Stimulated activated memory B cell treated with anti-CD40 and anti-IgM and Interleukin-4, amounts not matched to agents 10 μg/mL and 1 μg/mL and 100 μg/mL, for 72 hours (primary cell): ENCODE measurements at regions not wholly inside any gene's neighbourhood (a gene's known extent, or its start where the extent isn't known, plus 50 kb on each side); places are given as distances from the start of the nearest gene placed in this dataset.

ENCODE experiments used
- ATAC-seq: fragments of 150-1000 bp; cut with Tn5 transposase; 2 replicates; pipeline ENCODE4 v1.10.0; 2021
- H3K27ac Mint-ChIP-seq: one replicate; pipeline ENCODE4 v1.8.0; 2022; ENCODE audit warnings: mild to moderate bottlenecking, mixed read lengths
- H3K27me3 Mint-ChIP-seq: one replicate; pipeline ENCODE4 v1.8.0; 2022; ENCODE audit warnings: mixed read lengths
- H3K36me3 Mint-ChIP-seq: one replicate; pipeline ENCODE4 v1.8.0; 2022; ENCODE audit warnings: mixed read lengths
- H3K4me1 Mint-ChIP-seq: one replicate; pipeline ENCODE4 v1.8.0; 2022; ENCODE audit warnings: mixed read lengths
- H3K4me3 Mint-ChIP-seq: one replicate; pipeline ENCODE4 v1.8.0; 2022; ENCODE audit warnings: mild to moderate bottlenecking, moderate library complexity, mixed read lengths
- H3K9me3 Mint-ChIP-seq: one replicate; pipeline ENCODE4 v1.8.0; 2022; ENCODE audit warnings: mixed read lengths

- Mint-ChIP-seq H3K4me1 (no peaks in the 10 kb centered on the region), H3K27me3 (no peaks in the 10 kb centered on the region), H3K4me3 (no peak overlapping the region), H3K36me3 (no peaks in the 10 kb centered on the region), H3K27ac (no peak overlapping the region), H3K9me3 (peaks cover 2% of the 10 kb centered on the region)
- no peak for ATAC-seq
Observed at GRCh38 chr3:176522436-176522835, 674.8 kb downstream of the TBL1XR1 start.

DNA sequence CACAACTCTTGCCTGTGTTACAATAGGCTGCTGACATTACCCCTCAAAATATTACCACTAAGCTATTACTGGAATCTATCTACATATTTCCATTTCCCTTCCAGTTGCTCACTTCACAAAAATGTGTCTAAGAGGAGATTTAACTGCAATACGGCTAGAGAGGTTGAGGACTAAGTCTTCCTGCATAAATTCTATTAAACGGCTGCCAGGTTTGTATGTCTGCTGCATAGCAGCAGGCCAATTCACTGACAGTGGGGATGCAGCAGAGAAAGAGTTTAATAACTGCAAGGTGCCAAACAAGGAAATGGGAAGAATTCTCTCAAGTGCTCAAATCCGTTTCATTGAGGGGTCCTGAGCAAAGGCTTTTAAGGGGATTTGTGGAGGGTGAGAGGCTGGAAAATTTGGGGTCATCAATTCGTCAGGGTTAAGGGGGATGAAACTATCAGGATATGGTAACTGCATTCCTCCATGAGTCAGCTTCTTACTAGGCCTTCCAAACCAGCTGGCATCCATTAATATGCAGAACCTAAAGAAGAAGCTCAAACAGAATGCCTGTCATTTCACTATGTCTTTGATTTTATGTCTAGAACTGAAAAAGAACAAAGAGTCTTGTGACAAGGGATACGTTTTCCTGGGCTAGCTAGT, 675.6 kb downstream of the TBL1XR1 start:
- Mint-ChIP-seq H3K27me3 (no peaks in the 10 kb centered on the region), H3K27ac (no peak overlapping the region), H3K4me3 (no peak overlapping the region), H3K9me3 (peaks cover 2% of the 10 kb centered on the region), H3K36me3 (no peaks in the 10 kb centered on the region), H3K4me1 (no peaks in the 10 kb centered on the region)
- ATAC-seq = no peak

DNA sequence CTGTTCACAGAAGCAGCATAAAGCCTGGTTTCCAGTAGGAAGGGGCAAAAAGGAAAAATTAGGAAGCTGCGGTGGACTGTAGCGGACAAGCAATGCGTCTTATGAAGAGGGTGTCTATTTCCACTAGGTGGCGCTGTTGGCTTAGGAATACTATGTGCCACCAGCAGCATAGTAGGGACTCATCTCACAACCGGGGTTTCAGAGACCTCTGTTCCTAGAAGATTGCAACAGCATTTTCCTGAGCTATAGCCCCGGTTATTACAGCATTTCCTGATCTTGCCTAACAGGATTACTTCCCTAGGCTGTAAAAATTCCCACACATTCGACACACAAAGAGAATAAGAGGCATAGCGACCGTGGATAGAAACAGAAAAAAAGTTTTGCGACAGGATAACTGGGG, 683.0 kb downstream of the TBL1XR1 start:
- ATAC-seq = no peak
- Mint-ChIP-seq H3K4me3 (no peak overlapping the region), H3K27me3 (no peaks in the 10 kb centered on the region), H3K4me1 (no peaks in the 10 kb centered on the region), H3K9me3 (peaks cover 16% of the 10 kb centered on the region), H3K27ac (no peak overlapping the region), H3K36me3 (no peaks in the 10 kb centered on the region)

GRCh38 chr3:176513604-176514003, 683.7 kb downstream of the TBL1XR1 start:
- Mint-ChIP-seq H3K36me3 (no peaks in the 10 kb centered on the region), H3K27me3 (no peaks in the 10 kb centered on the region), H3K9me3 (peaks cover 16% of the 10 kb centered on the region), H3K4me1 (no peaks in the 10 kb centered on the region), H3K4me3 (no peak overlapping the region), H3K27ac (no peak overlapping the region)
- no peak for ATAC-seq

- H3K27ac Mint-ChIP-seq = no peak overlapping the region
- no peaks in the 10 kb centered on the region for H3K4me1 Mint-ChIP-seq
- H3K4me3 Mint-ChIP-seq = no peak overlapping the region
- no peaks in the 10 kb centered on the region for H3K36me3 Mint-ChIP-seq
- peaks cover 14% of the 10 kb centered on the region for H3K9me3 Mint-ChIP-seq
- ATAC-seq = no peak
- H3K27me3 Mint-ChIP-seq = no peaks in the 10 kb centered on the region
Observed at GRCh38 chr3:176512037-176512436, 685.2 kb downstream of the TBL1XR1 start.

- ATAC-seq = no peak
- H3K27me3 Mint-ChIP-seq = no peaks in the 10 kb centered on the region
- H3K36me3 Mint-ChIP-seq = no peaks in the 10 kb centered on the region
- peaks cover 16% of the 10 kb centered on the region for H3K9me3 Mint-ChIP-seq
- no peak overlapping the region for H3K27ac Mint-ChIP-seq
- H3K4me3 Mint-ChIP-seq = no peak overlapping the region
- no peaks in the 10 kb centered on the region for H3K4me1 Mint-ChIP-seq
Observed at GRCh38 chr3:176510097-176510496, 687.2 kb downstream of the TBL1XR1 start.

DNA sequence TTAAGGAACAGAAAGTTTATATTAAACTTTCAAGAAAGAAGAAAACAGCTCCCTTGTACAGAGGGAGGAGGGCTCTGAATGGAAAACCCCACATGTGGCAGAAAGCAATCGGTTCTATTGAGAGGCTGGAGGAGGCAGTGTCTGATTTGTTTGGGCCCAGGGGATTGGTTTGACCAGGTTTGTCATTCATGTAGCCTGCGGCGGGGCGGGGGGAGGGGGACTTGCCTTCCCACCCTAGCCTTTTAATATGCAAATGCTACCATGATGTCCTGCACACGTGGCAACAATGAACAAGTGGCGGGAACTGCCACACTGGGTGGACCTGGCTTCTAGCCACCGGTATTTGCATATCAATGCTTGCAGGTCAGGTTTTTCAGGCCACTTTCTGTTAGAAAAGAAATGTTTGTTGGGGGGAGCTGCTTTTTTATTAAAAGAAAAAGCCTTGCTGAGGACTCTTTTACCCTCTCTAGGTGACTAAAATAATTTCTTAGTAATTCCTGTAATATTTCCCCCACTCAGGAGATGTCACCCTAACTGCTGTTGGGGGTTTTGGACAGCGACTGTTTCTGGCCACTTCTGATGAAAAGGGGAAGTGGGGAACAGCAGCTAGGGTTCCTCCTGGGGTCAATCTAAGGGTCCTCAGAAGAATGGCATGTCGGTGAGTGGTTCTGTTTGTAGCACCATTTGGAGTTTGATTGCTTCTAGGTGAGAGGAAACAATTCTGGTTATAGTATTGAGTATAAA, 691.2 kb downstream of the TBL1XR1 start:
- H3K27me3 Mint-ChIP-seq = no peaks in the 10 kb centered on the region
- no peak for ATAC-seq
- no peak overlapping the region for H3K4me3 Mint-ChIP-seq

DNA sequence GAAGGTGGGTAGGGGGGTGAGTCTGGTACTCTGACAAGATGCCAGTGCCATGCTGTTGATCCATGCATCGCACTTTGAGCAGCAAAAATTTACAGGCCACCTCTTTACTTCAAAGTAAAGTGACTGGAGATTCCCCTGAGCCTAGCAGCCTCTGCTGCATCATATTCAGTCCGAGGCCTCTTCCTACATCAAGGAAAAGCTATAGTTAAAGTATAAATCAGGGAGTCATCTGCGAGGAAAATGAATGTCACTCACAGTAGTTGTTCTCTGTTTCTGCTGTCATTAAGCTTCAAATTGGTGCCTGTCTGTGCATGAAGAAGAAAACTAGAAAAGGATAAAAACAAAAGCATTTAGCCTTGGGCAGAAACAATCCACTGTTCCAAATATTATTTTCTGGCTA, 706.2 kb downstream of the TBL1XR1 start:
- Mint-ChIP-seq H3K36me3 (no peaks in the 10 kb centered on the region), H3K9me3 (peaks cover 3% of the 10 kb centered on the region), H3K27ac (no peak overlapping the region), H3K4me3 (no peak overlapping the region), H3K4me1 (no peaks in the 10 kb centered on the region), H3K27me3 (no peaks in the 10 kb centered on the region)
- no peak for ATAC-seq

More for the DNA sequence above, 691.2 kb downstream of the TBL1XR1 start:
- Mint-ChIP-seq H3K4me1 (no peaks in the 10 kb centered on the region), H3K9me3 (peaks cover 2% of the 10 kb centered on the region), H3K27ac (no peak overlapping the region), H3K36me3 (no peaks in the 10 kb centered on the region)

GRCh38 chr3:176490357-176490756, 706.9 kb downstream of the TBL1XR1 start:
- Mint-ChIP-seq H3K4me3 (no peak overlapping the region), H3K27ac (no peak overlapping the region), H3K36me3 (no peaks in the 10 kb centered on the region), H3K4me1 (no peaks in the 10 kb centered on the region), H3K27me3 (no peaks in the 10 kb centered on the region), H3K9me3 (peaks cover 3% of the 10 kb centered on the region)
- ATAC-seq = no peak

GRCh38 chr3:176479248-176479647, 718.0 kb downstream of the TBL1XR1 start:
- no peaks in the 10 kb centered on the region for H3K36me3 Mint-ChIP-seq
- no peak overlapping the region for H3K4me3 Mint-ChIP-seq
- no peak overlapping the region for H3K27ac Mint-ChIP-seq
- no peaks in the 10 kb centered on the region for H3K27me3 Mint-ChIP-seq
- ATAC-seq = no peak
- no peaks in the 10 kb centered on the region for H3K4me1 Mint-ChIP-seq
- peaks cover 9% of the 10 kb centered on the region for H3K9me3 Mint-ChIP-seq

DNA sequence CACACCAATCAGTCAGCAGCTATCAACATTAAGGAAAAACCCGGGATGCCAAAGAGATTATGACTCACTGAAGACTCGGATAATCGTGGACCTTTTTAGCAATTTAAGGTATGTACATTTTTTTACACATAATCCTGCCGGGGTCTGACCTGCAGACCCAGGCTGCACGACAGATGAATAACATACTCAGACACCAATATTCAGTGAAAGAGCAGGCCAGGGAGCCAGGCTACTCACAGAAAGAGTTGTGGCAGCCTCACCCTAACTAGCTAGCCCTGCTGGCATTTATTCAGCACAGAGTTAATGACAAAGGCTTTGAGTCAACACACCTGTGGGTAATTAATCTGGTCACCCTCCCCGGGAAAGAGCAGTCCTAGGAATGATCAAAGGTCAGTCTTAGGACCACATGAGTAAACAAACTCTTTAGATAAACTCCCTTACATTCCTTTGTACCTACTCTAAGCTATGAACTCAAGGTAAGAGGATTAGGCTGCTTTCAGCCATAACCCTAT, 727.5 kb downstream of the TBL1XR1 start:
- H3K4me3 Mint-ChIP-seq = no peak overlapping the region
- no peak for ATAC-seq
- H3K9me3 Mint-ChIP-seq = peaks cover 8% of the 10 kb centered on the region
- H3K36me3 Mint-ChIP-seq = no peaks in the 10 kb centered on the region
- H3K27me3 Mint-ChIP-seq = no peaks in the 10 kb centered on the region
- no peaks in the 10 kb centered on the region for H3K4me1 Mint-ChIP-seq
- H3K27ac Mint-ChIP-seq = no peak overlapping the region

GRCh38 chr3:176463610-176464009, 733.7 kb downstream of the TBL1XR1 start:
- Mint-ChIP-seq H3K27ac (no peak overlapping the region), H3K36me3 (no peaks in the 10 kb centered on the region), H3K4me3 (no peak overlapping the region), H3K27me3 (no peaks in the 10 kb centered on the region), H3K4me1 (no peaks in the 10 kb centered on the region), H3K9me3 (no peaks in the 10 kb centered on the region)
- ATAC-seq = no peak

- H3K4me3 Mint-ChIP-seq = no peak overlapping the region
- H3K9me3 Mint-ChIP-seq = peaks cover 5% of the 10 kb centered on the region
- H3K4me1 Mint-ChIP-seq = no peaks in the 10 kb centered on the region
- no peaks in the 10 kb centered on the region for H3K27me3 Mint-ChIP-seq
- no peaks in the 10 kb centered on the region for H3K36me3 Mint-ChIP-seq
- ATAC-seq = no peak
- H3K27ac Mint-ChIP-seq = no peak overlapping the region
Observed at GRCh38 chr3:176447369-176447768, 749.9 kb downstream of the TBL1XR1 start.

DNA sequence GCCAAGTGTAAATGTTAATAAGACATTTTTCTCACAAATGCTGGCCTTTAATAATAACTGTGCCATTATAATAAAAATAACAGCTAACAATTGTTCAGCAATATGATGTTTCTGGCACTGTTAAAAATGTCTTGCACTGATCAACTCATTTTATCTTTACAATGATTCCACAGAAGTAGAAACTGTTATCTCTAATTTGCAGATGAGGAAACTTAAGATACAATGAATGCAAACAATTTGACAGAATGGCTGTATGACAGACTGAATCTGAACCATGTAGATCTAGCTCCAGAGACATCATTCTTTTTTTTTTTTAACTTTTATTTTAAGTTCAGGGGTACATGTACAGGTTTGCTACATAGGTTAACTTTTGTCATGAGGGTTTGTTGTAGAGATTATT, 755.0 kb downstream of the TBL1XR1 start:
- no peaks in the 10 kb centered on the region for H3K9me3 Mint-ChIP-seq
- no peak overlapping the region for H3K4me3 Mint-ChIP-seq
- no peak overlapping the region for H3K27ac Mint-ChIP-seq
- ATAC-seq = no peak
- no peaks in the 10 kb centered on the region for H3K4me1 Mint-ChIP-seq
- no peaks in the 10 kb centered on the region for H3K36me3 Mint-ChIP-seq
- H3K27me3 Mint-ChIP-seq = no peaks in the 10 kb centered on the region

DNA sequence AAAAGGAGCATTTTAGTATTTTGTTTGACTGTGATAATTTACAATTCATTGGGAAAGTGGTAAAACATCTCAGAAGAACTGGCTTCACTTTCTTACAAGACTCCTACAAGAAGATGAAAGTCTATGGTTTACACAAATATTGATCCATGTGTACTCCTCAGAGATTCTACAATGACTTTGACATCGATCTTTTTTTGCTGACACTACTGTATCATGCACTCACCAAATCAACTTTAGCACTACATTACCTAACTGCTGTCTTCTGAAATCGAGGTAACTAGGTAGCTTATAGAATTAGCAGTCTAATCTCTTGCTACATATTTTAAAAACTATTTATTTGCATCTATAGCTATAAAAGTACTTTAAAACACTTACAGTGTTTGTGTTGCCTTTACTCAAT, 757.6 kb downstream of the TBL1XR1 start:
- Mint-ChIP-seq H3K9me3 (no peaks in the 10 kb centered on the region), H3K4me3 (no peak overlapping the region), H3K4me1 (no peaks in the 10 kb centered on the region), H3K27me3 (no peaks in the 10 kb centered on the region), H3K36me3 (no peaks in the 10 kb centered on the region), H3K27ac (no peak overlapping the region)
- ATAC-seq = no peak

DNA sequence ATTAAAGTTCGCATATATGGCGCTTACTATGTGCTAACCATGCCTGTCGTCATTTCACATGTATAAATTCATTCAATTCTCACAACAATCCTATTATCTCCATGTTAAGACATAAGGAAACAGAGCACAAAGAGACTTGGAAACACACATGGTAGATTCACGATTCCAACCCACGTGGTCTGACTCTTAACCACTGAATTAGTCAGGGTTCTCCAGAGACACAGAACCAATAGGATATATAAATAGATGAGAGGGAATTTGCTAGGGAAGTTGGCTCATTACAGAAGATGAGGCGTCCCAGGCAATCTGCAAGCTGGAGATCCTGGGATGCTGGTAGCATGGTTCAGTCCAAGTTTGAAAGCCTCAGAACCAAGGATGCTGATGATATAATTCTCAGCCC, 765.3 kb downstream of the TBL1XR1 start:
- Mint-ChIP-seq H3K27ac (no peak overlapping the region), H3K27me3 (no peaks in the 10 kb centered on the region), H3K4me3 (no peak overlapping the region), H3K9me3 (no peaks in the 10 kb centered on the region), H3K36me3 (no peaks in the 10 kb centered on the region), H3K4me1 (no peaks in the 10 kb centered on the region)
- ATAC-seq = no peak
